HFF-Myc (cell line): ENCODE measurements at regions not wholly inside any gene's neighbourhood (a gene's known extent, or its start where the extent isn't known, plus 50 kb on each side); places are given as distances from the start of the nearest gene placed in this dataset.
A peak's percentile ranks its signal among the peaks of the same experiment; 100 is the strongest.

ENCODE experiments used
- DNase-seq: peaks from one replicate; pipeline ENCODE4 v3.0.0-alpha.2; 2011; ENCODE audit warnings: low read depth; ENCODE audit errors: extremely low read depth
- H3K4me3 ChIP-seq: replicated peaks from 2 replicates; pipeline ENCODE4 v1.5.1; 2011; ENCODE audit warnings: low read depth, mild to moderate bottlenecking, control low read depth, low read length
- TF ChIP-seq, protein P1 (sequence below): IDR thresholded peaks from 2 replicates; pipeline ENCODE4 v1.5.1; 2012; ENCODE audit warnings: mild to moderate bottlenecking, low read depth, low read length, control low read depth; ENCODE audit errors: missing control alignments

DNA sequence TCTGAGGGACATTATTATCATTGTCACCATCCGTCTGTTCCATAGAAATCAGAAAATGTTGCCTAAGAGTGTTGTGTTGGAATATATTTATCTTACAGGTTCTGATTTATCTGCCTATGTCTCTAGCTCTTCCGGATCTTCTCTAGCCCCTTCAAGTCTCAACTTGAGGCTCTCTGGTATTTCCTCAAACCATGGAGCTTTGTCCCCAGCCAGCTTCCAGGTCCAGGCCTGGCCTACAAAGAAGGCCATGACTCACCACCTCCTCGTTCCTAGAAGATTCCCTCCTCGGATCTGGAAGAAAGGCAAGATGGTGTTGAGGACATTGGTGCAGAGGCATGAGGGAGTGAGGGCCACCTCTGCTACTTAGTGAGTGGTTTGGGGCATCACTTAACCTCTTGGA, 122.1 kb upstream of the TRIB2 start:
- TF ChIP-seq, protein P1, sequence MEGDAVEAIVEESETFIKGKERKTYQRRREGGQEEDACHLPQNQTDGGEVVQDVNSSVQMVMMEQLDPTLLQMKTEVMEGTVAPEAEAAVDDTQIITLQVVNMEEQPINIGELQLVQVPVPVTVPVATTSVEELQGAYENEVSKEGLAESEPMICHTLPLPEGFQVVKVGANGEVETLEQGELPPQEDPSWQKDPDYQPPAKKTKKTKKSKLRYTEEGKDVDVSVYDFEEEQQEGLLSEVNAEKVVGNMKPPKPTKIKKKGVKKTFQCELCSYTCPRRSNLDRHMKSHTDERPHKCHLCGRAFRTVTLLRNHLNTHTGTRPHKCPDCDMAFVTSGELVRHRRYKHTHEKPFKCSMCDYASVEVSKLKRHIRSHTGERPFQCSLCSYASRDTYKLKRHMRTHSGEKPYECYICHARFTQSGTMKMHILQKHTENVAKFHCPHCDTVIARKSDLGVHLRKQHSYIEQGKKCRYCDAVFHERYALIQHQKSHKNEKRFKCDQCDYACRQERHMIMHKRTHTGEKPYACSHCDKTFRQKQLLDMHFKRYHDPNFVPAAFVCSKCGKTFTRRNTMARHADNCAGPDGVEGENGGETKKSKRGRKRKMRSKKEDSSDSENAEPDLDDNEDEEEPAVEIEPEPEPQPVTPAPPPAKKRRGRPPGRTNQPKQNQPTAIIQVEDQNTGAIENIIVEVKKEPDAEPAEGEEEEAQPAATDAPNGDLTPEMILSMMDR: no peak

GRCh38 chr2:12596771-12597170, 120.0 kb upstream of the TRIB2 start:
- H3K4me3 ChIP-seq: no peak overlapping the region
- TF ChIP-seq, protein P1: no peak
- no peak for DNase-seq

More for the DNA sequence above, 122.1 kb upstream of the TRIB2 start:
- DNase-seq: no peak
- H3K4me3 ChIP-seq: no peak overlapping the region

GRCh38 chr2:12597610-12598009, 119.1 kb upstream of the TRIB2 start:
- TF ChIP-seq, protein P1: no peak
- no peak overlapping the region for H3K4me3 ChIP-seq
- no peak for DNase-seq

DNA sequence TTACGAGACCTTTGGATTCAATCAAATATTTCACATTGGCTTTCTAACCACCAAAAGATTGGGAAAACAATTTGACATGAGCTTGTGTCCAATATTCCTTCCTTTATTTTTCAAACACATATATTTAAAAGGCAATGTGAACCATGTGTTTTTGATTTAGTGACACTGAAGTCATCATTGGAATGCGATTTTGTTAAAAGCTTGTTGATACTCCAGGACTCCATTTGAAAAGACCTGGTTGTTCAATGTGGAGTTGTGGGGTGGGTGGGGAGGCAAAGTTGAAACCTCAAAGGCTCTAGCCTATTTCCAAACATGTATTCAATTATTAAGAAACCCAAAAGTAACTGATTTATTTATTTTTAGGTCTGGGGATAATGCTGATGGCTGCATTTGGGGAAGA, 114.1 kb upstream of the TRIB2 start:
- TF ChIP-seq, protein P1: no peak
- H3K4me3 ChIP-seq: no peak overlapping the region
- peak; percentile 45 for DNase-seq

- TF ChIP-seq, protein P1: no peak
- no peak for DNase-seq
- no peak overlapping the region for H3K4me3 ChIP-seq
Observed at GRCh38 chr2:12603781-12604295, 112.9 kb upstream of the TRIB2 start.

- no peak for DNase-seq
- H3K4me3 ChIP-seq: no peak overlapping the region
- TF ChIP-seq, protein P1: no peak
Observed at GRCh38 chr2:12604341-12604740, 112.4 kb upstream of the TRIB2 start.

DNA sequence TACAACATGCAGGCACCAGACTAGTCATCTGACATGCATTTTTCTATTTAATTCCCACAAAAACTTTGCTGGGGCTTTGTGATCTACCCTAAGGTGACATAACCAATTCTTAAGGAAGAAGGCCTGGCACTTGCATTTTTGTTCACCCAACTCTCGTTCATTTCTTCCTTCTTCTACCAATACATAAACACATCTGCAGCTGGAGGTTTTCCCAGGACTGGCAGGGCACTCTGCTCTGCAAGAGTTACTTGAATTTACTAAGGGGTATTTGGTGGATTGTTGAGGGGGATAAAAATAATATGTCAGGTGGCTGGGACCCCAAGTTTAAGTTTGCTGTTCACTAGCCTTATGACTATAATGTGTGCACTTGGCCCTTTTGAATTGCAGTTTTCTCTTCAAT, 111.4 kb upstream of the TRIB2 start:
- DNase-seq: no peak
- TF ChIP-seq, protein P1: no peak
- no peak overlapping the region for H3K4me3 ChIP-seq
